GM21447 (cell line): ENCODE measurements at regions not wholly inside any gene's neighbourhood (a gene's known extent, or its start where the extent isn't known, plus 50 kb on each side); places are given as distances from the start of the nearest gene placed in this dataset.
"Not testable (repeated sequence)": the region's sequence is repeated elsewhere in the genome, so short reads cannot be mapped to it uniquely, and the experiment has no call there.

Experiments used
- ATAC-seq: cut with Tn5 transposase; IDR thresholded peaks from one replicate; pipeline ENCODE4 v1.9.1; 2021; ENCODE audit not compliant: unreplicated experiment

DNA sequence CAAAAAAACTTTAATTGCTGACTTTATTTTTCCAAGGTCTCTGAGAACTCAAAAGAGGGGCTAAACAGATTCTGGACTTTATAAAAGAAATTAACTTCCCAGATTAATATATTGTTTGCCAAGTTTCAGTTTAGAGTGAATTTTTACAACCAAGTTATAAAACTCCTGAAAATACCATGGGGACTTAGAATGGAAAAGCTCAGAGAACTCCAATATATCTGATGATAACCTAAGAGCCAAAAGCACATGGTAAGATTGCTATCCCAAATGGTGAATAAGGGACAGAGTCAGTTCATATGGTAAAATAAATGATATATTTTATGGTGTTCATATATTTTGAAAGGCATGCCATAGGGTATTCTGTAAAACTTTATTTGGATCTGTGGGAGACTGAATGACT, 470.9 kb downstream of the TTLL7 start:
- no peak for ATAC-seq

DNA sequence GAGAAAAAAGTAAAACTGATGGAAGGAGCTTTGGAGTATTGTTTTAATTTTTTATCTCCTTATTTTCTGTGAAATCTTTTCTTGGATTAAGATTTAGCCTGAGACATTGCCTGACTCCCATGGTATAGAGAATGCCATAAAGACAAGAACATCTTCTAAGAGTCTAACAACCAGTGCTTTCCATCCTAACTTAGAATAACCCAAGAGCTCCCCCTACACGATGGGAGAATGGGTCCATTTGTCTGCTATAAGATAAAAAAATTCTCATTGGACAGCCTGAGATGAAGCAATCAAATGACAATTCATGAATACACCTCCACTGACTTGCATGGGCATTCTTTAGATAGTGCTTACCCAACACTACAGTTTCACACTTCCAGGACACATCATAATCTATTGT, 478.1 kb downstream of the TTLL7 start:
- ATAC-seq: no peak

DNA sequence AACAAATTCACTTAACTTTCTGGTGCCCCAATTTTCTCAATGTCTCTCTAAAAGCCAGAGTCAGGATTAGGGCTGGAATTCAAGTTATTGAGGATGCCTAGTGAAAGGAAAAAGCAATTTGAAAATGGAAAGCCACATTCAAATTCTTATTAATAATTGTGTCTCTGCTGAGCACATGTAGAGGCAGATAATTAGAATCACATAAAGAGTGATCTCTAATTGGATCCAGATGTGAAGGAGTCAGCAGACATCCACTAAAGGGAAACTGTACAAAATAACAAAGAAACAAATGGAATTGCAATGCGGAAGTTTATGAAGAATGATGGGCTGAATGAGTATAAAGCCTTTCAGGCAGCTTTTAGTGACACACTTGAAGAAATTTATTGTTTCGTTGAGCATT, 482.6 kb downstream of the TTLL7 start:
- ATAC-seq: no peak

DNA sequence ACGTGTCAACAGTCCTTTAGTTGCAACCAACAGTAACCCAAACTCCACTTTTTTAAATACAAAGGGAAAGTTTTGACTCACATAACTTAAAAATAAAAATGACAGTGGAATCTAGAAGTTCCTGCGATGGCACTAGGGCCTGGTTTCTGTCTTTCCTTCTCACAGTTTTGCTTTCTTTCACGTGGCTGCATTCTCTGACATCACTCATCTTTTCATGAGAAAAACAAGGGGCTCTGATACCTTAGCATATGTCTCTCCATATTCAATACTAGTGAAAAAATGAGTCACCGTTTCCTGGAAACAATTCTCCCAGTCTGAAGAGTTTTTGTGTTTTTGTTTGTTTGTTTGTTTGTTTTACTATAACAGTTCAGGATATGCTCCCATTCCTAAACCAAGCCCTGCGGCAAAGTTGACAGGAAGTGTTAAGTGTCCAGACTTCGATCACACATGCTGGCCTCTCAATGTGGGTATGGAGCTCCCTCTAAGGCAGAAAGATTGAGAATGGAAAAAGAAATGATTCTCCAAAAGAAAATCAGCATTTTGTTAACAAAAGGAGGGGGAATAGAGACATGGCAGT, 483.3 kb downstream of the TTLL7 start:
- ATAC-seq: no peak

DNA sequence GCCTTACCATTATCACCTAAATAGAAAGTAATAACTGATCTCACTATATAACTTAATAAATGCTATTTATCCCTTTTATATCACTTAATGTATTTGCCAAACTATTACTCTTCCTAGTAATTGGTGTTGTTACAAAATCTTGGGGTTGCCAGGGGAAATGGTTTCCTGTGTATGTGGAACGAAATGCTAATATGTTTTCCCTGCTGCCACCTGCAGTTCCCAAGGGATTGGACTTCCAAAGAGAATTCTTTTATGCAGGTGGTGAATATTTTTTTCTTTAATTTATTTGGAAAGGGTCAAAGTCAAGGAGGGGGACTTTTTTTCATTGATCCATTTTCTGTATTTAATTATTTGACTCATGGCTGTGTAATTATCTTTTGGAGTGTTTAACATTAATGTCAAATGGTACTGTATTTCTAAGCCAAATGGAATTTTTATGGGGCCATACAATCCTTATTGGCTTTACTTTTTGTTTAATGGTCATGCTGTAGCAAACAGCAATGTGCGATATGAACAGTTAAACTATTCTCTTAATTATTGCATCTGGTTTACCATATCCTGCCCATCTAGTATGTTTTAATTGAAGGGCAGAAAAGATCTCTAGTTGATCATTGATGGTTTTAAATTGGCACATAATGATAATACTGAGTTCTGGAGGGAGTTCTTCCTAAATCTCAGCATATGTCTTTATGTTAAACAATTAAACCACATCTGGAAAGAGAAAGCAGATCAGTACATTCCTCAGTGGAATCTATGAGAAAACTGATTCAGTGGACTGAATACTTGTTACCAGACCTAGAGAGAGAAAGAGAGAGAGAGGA, 486.3 kb downstream of the TTLL7 start:
- no peak for ATAC-seq

DNA sequence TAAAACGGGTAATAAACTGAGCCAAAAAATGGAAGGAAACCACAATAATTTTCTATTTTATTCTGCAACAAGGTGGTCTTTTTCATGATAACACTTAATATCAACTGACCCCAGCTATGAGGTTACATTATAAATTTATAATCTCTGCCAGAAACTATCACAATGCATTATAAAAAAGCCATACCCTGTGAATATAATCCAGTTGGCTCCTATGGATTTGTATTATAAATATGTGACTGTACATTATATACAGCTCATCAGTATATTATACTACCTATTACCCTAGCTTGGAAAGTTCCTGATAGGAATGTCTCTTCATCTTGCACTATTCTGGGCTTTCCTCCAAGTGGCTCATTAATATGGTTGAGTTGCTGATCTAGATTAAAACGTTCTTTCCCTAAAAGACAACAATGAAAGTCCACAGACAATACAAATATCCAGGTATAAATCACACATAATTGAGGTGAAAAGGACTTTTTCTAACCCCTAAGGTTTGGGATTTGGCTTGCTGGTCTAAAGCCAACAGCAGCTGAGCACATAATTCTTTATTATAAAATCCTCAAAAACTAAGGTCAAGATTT, 487.7 kb downstream of the TTLL7 start:
- no peak for ATAC-seq

DNA sequence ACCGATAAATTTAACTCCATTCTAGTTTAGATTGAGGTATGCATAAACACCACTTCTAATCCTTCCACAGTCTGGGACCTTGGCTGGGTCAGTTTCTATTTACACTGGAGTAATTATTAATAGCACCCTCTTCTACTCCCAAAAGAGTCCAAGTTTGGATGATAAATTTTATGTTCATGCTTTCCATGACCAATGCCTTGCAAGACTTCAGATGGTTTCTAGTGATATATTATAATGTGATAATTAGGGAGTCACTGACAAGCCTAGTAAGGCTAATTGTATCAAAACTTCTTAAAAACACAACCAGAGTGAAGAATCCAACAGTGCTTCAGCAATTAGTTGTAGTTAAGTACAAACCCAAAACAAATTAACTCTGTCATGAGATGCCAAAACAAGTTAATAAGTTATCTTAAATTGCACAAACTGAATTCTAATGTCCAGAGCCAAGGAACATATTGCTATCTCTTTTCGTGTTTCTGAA, 489.6 kb downstream of the TTLL7 start:
- no peak for ATAC-seq

DNA sequence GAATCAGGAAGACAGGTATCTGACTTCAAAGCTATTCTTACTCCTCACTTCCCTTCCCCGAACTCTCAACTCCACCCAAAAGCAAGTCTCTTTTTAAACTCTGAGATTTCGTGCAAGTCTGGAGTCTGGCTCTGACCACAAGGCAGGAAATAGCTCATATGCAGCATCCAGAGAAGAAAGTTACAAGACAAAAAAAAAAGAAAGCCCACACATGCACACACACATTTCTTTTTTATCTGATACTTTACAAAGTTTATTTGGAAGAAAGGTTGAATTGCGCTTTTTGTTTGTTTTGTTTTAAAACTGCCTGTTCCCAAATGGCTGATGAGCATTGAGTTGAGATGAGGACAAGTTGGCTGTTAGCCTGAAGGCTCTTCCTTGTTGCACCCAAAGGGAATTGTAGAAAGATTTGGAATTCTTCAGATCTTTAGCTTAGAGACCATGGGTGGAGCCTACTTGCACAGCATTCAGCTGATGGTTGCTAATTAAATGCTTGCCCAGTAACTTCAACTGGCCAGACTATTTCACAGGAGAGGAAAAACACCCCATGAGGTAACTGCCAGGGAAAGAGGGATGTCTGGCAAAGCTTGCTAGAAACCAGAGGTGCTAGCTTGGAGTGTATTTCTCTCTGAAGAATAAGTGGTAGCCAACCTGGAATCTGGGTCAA, 490.3 kb downstream of the TTLL7 start:
- peak; percentile 97 for ATAC-seq

DNA sequence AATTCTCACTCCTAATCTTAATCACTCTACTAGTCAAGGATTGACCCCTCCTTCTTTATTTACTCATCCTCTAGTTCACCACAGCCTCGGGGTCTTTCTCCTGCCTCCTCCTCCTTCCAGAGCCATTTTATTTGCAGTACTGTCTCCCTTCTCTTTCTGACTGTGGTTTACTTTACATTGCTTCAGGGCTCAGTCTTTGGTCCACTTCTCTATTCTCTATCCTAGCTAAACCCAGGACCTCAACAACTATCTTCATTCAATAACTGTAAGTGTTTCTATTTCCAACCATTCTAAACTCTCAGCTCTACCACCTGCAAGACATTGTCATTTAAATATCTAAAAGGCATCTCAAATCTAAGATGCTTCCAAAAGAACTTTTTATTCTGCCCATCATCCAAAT, 493.8 kb downstream of the TTLL7 start:
- ATAC-seq: no peak

DNA sequence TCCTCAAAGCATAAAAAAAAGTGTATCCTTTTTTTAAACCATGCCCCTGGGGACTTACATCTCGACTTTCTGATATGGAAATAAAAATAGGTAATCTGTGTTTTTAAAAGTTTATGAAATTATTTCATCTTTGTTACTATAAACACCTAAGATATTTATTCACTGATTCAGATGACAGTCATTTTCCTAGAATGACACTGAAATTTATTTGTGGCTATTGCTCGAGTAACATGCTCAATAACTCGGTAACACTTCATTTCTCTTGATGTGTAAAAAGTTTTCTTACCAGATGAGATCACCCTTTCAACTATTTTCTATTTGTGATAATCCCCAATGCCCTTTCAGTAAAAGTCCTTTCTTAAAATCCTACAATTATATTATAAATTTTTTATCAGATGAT, 495.8 kb downstream of the TTLL7 start:
- no peak for ATAC-seq

DNA sequence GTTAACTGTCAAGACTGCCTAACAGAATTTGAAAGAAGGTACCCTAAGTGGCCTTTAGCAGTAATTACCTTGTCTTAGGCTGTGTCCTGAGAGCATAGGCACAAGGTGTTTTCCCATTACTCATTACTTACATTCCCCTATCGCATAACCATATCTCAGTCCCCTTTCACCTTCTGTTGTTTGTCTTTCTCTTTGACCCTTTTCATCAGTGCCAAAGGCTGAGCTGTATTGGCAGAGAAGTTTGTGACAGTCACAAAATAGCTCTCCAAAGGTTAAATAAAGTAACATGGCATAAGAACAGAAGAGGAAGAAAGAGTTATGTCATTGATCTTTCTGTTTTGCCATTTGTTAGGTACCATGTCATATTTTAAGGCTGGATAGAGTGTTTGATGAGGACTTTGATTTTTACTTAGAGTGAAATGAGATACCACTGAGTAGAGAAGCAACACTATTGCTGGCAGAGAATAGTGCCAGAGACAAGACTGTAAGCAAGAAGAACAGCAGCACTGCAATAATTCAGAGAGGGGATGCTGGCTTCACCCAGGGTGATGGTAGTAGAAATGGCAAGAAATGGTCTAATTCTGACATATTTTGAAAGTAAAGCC, 497.8 kb downstream of the TTLL7 start:
- peak; percentile 90 for ATAC-seq

DNA sequence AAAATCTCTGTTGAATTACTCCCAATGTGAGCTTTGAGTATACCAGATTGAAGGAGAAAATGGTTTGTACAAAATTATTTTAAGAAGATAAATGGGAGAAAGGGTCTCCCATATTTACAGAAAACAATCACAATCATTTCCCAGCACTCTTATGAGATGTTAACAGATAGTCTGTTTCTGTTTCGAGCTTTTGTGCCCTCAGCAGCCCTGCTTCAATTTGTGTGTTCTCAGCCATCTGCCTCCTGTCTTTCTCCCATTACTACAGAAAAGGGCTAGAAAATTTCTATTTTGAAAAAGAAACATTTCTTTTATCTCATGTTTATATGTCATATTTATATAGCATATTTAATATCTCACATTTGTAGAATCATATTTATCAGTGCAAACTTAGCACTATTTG, 498.4 kb downstream of the TTLL7 start:
- ATAC-seq: no peak

DNA sequence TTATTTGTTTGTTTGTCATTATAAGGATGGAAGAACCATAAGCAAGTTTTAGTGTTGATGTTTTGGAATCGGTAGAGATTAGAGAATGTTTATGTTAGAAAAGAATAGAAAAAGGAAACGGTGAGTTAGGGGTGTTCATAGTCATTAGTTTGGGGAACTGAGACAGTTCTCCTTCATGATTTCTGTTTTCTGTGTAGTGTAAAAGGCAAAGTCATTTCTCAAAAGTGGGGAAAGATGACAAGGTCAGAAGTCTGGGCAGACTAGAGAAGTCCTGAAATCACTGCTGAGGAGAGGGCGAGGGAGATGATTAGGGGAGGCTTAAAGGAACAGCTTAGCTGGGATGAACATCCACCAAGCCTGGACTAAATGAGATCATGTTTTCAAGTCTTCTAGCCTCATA, 498.9 kb downstream of the TTLL7 start:
- peak; percentile 68 for ATAC-seq

DNA sequence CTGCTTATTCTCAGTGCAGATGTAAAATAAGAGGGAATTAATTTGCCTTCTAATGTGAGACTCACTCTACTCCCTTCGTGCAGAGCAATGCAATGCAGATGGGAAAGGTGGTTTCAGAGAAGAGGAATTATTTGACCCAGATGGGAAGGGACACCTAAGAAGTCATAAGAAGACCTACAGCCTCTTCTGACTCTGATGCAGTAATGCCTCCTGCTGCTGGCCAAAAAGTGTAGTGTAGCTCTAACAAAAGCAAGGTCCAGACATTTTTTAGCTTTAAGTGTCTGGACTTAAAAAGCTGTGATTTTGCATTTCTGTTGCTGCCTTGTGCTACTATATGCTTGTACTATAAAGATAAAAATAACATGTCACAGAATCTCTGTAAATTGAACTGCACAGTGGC, 501.4 kb downstream of the TTLL7 start:
- no peak for ATAC-seq

DNA sequence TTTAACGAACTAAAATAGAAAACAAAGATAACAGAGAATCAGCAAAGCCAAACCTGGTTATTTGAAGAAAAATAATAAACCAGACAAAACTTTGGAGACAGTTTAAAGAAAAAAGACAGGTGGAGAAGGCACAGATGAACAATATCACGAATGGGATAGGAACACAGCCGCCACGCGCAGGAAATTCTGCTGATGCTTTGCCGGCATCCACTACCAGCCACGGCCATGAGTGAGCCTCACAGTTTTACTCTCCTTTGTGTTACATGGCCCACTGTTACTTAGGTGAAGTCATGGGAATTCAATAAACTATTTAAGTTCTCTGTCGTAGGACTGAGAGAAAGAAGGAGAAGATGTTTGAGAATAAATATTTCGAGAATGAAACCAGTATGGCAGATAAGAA, 503.4 kb downstream of the TTLL7 start:
- ATAC-seq: no peak

DNA sequence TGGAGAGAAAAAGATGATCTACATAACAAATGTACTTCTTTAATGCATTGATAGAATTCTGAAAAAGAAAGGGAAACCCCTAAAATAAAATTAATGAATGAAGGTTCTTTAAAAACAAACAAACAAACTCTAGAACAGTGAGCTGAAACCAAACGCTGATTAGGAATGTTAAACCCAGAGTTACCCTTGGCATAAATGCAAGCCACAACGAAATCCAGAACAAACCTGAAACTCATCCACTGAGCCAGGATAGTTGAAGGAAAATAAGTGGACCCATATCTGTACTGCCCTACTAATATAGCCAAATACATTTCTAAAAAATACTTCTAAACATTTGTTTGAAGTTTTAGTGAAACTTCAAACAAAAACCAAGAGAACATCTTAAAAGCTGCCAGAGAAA, 505.3 kb downstream of the TTLL7 start:
- no peak for ATAC-seq

DNA sequence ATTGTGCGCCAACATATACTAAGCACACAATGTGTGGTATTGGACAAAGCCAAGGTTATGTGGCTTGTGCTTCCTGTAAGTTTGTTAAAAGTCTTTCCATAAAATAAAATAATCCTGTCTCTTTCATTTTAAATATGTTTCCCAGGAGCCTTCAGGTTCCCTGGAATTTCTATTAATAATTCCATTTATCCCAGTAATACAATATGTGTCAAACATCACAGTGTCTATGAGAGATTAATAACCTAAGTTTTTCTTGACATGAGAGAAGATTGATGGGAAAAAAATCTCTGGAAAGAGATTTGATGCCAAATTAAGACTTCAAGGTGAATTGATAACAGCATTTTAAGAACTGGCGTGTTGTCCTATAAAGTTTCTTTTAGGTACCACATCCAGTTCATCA, 507.0 kb downstream of the TTLL7 start:
- ATAC-seq: no peak

DNA sequence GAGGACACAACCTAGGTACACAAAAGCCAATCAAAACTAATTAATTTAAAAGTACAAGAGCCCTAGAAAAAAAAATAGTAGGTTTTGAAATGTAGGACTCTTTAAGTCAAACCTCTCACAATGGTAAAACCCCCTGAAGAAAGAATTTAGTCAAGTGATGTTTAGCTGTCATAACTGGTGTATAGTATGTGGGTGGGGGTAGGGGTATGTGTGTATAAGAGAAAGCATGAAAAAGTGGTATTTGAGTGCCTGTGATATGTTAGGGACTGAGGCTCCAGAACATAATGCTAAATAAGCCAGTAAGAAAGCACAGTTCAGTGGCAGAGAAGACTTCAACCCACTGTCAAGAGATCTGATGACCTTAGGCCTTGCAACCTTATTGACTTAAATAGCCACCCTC, 507.9 kb downstream of the TTLL7 start:
- no peak for ATAC-seq

DNA sequence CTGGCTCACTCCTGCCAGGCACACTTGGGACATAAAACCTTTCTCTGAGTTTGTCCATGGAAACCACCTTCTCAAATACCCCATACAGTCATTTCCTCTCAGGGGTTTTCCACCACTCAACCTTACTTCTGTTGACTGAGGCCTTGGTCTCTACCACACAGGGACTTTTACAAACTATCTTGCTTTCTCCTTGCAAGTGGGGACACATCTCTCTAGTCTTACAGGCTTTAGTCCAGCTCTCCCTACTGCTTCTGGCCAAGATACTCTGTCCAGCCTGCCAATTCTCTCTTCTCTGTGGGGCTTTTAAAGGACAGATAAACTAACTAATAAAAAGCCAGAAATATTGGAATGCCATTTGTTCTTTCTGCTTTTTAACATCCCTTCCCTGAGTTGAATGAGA, 510.8 kb downstream of the TTLL7 start:
- peak; percentile 89 for ATAC-seq

DNA sequence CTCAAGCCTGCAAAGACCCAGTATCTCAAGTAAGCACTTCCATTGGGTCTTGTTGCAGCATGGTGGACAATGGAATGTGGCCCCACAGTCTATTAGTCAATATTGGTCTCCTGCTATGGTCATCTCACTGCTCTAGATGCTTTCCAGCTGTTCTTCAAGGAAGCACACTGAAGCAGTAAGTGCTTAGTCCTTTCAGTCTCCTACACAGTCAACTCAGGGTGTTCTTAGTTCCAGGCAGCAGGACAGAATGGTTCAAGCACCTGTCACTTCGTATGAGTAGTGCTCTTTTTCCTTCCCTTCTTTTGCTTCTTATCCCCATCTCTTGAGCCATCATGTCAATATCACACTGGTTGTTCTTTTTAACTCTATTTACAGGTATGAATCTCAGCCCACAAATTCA, 511.5 kb downstream of the TTLL7 start:
- ATAC-seq: peak; percentile 37

DNA sequence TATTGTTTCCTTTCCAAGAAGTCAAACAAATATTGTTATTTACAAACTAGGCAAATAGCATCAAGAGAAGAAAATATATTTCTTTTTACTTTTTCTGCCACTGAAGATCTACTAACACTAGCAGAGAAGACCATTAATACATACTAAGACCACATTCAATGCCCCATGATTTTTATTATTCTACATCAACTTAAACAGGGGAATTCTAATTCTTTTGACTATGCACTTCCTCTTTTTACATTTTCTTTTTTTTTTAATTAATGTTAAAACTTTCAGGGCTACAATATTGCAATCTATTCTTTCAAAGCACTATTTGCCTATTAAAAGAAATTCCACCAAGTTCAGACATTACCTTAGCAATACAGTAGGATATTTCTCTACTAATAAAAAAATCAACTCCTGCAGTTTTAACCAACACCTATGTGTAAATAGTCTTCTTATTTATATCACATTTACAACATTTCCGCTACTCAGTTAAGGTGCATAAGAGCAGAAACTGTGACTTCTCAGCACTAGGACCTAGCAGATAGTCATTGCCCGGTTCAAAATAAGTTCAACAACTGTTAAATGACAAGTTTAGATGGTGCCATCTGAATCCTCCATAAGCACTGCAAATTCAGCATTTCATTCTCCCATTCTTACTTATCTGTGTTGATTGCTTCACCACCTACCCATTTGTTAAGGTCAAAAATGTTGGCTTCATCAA, 513.5 kb downstream of the TTLL7 start:
- ATAC-seq: not testable (repeated sequence)
